HG03064 (cell line): ENCODE measurements at regions not wholly inside any gene's neighbourhood (a gene's known extent, or its start where the extent isn't known, plus 50 kb on each side); places are given as distances from the start of the nearest gene placed in this dataset.

Experiments used
- ATAC-seq: cut with Tn5 transposase; IDR thresholded peaks from one replicate; pipeline ENCODE4 v1.9.1; 2021; ENCODE audit warnings: low read depth; ENCODE audit not compliant: unreplicated experiment

- ATAC-seq, result no peak
These were observed 130.3 kb upstream of the TMC3 start for GRCh38 chr15:81504170-81504905.

DNA sequence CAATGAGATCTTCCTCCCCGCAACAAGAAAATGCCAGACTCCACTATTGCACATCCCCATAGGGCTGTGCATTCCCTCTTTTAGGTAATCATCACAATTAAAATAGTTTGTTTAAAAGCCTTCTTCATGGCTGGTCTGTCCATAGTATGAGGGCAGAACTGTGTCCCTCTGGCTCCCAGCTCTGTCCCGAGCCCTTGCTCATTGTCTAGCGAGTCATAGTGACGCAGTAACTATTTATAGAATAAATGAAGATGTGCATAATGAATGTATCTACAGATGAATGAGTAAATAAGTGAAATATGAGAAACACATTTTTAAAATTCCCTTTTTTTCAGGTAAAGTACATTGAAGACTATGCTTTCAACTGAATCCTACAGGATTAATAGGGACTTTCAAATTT, 128.4 kb upstream of the TMC3 start:
- ATAC-seq, result no peak

- no peak for ATAC-seq
These were observed 126.1 kb upstream of the TMC3 start for GRCh38 chr15:81500081-81500480.

GRCh38 chr15:81498294-81498693, 124.3 kb upstream of the TMC3 start:
- no peak for ATAC-seq

GRCh38 chr15:81497238-81497637, 123.2 kb upstream of the TMC3 start:
- ATAC-seq, result no peak

DNA sequence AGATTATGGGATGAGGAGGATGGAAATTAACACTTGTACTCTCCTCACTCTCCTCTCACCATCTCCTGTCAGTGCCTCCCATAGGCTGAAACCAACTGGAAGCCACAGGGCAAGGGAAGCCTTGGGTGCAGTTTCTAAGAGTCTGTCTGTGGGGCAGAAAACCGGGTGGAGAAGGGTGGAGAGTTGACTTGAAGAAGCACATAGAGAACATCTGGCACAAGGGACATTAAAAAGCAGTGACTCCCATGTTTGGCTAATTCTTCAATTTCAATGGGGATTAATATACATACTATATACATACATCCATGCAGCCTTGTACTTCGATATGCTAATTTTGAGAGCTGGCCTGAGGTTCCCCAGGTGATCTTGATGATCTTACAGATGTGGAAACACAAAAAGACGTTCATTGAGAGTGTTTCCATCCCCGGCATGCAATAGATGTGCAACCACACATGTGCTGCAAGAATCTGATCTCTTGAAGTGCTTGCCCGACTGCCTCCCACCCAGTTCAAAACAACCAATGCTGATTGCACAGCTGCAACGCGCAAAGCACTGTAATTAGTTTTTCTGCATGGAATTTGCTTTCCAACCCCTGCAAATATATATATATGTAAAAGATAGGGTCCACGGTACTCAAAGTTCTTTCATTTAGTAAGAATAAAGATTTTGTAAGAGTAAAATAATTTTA, 121.9 kb upstream of the TMC3 start:
- ATAC-seq, result no peak

DNA sequence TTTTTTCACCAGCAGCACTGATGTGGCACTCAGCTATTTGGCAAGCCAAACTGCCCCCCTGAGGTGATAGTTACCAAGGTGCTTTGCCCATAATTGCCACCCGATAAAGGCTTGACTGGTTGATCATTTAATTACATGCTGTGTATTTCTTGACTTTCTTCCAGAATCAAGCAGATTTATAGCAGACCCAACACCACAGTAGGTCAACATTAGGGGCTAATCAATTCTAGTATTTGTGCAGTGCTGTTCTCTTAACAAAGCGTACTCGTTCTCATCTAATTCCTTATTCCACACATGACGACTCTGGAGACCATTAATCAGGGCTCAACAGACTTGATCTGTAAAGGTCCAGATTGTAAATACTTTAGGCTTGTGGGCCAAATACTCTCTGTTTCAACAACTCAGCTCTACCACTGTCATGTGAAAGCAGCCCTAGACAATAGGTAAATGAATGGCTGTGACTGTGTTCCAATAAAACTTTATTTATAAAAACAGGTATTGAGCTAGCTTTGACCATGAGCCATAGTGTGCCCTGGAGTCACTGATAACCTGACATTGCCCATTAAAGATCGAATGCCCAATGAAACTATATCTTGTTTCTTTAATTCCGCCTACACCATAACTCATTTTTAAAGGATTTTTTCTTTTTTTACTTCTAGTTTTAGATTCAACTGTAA, 119.1 kb upstream of the TMC3 start:
- no peak for ATAC-seq

DNA sequence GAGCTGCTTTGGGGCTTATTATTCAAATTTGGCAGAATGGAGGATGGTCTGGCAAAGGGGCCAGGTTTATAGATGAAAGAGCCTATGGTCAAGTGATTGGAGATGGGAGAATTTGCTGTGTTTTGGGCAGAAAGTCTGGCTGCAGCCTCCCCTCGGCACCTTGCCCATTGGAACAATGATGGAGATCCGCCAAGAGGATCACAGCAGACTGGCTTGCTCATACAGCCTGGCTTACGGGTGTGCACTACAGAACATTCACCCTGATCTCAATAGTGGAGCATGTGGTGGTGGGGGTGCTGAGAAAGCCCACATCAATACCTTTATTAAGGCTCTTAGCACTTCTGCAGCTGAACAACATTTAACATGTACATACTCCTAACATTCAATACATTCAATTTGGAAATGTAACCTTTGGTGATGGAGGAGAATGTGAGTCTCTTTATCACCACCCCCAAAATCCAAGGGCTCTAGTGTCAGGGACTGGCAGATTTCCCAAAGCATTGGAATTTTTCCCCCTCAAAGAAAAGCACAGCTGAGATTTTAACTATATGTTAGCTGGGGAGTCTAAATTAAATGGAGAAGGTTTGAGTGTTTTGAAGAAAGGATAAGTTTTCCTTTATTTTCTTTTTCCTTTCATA, 118.4 kb upstream of the TMC3 start:
- ATAC-seq, result no peak

- no peak for ATAC-seq
These were observed 117.5 kb upstream of the TMC3 start for GRCh38 chr15:81491414-81492096.

GRCh38 chr15:81485806-81486205, 111.8 kb upstream of the TMC3 start:
- ATAC-seq, result no peak

- ATAC-seq, result no peak
These were observed 110.3 kb upstream of the TMC3 start for GRCh38 chr15:81484086-81484955.

DNA sequence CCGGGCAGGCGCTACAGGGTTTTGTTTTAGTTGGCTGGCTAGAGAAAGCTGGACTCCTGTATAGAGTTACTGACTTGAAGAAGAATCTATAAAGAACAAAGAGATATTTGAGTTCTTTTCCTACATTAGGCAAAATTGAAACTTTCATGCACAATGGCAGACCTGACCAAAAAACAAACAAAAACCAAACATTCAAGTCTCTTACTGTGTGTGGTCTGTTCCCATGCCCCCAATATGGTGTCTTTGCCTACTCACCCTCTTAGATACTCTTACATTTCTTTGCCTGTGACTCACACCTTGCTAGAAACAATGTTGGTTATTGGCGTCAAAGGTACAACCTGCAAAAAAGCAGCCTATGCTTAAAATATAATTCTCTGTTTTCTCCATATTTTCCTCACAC, 109.5 kb upstream of the TMC3 start:
- no peak for ATAC-seq

DNA sequence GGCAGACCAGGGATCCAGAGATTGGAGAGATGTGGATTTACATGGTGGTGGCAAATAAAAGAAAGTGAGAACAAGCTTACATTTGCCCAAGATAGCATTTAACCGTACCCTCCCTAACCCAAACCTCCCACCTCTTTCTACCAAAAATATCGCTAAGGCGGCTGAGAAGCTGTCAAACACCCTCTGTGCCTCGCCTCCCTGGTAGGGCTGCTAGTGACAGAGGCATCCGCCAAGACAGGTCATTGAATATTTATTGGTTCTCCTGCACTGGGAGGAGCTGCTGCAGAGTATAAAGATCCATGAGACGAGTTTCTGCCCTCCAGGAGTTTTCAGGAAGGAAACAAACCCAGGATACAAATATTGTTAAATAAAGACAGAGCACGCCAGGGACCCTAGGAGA, 107.3 kb upstream of the TMC3 start:
- ATAC-seq, result no peak

DNA sequence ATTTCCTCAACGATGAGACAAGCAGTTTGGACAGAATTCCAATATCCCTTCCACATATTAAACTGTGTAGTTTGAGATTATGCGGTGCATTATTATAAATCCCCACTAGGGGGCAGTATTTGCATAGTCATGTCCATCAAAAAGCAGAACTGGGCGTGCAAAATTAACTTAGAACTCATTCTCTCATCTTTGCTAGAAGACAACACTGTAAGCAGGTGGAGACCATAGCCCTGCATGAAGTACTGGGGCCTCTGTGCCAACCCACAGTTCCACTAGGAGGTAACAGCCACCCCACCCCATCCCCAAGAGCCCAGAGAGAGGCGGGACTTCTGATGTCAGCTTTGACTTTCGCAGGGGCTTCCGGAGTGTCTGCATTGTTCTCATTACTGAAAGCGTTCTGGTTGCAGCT, 106.6 kb upstream of the TMC3 start:
- no peak for ATAC-seq

DNA sequence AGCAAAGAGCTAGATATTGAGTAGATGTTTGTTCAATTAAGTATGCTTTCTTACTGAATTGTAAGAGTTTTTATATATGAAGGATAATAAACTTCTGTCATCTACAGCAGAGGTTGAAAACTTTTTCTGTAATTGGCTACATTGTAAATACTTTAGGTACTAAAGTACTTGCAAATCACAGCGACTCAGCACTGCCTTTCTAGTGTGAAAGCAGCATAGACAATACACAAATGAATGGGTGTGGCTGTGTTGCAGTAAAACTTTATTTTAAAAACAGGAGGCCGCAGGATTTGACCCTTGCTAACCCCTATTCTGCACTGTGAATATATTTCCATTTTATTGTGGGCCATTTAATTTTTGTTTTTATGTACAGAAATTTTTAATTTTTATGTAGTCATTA, 104.3 kb upstream of the TMC3 start:
- no peak for ATAC-seq

- ATAC-seq, result no peak
These were observed 101.9 kb upstream of the TMC3 start for GRCh38 chr15:81475926-81476325.

- ATAC-seq, result no peak
These were observed 101.5 kb upstream of the TMC3 start for GRCh38 chr15:81475471-81475870.

DNA sequence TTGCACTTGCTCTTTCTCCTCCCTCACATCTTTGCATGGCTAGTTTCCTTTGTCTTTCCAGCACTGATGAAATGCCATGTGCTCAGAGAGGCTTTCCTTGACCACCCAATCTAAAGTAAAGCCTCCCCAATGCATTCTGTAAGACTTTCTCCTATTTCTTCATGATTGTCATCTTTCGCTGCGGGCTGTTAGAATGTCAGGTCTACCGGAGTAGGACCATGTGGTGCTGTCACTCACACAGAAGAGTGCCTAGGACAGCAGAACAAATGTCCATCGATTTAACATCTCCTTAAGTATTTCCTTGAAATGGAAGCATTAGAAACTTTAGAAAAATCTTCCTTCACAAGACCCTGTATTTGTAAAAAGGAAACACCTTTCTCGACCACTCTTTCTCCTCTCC, 99.9 kb upstream of the TMC3 start:
- no peak for ATAC-seq

DNA sequence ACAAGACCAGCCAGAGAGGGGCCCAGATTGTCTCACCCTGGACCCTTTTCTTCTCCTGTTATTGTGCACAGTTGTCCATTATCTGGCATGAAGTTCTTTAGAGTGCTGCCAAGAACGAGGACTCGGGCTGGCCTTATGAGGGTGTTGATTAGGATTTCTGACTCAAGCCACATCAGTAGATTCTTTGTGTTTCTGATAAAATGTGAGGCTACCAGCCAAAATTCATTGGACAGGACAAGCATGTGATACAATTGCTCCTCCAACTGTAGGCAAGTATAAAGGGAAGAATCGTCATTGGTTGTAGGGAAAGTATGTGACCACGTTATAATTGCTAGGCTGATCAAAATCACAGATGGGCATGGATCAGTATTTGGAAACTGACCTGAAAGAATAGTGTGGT, 99.2 kb upstream of the TMC3 start:
- ATAC-seq, result no peak

DNA sequence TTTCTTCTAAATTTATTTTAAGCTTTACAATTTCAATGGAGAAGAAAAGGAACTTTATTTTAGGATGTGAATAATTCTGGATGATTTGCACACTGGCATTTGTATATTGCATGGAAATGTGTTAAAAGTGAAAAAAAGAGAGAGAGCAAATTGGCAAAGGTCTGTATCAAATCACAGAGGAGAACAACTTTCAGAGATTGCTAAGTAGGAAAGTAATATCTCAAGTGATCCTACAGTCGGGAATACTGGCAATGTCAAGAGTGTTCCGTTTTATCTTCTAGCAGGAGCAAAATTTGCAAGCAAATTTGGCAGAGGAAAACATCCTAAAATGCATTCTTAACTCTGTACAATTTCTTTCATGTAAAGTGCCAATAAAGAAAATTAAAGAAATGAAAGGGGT, 97.1 kb upstream of the TMC3 start:
- no peak for ATAC-seq
